HCT116 (cell line): ENCODE measurements at regions not wholly inside any gene's neighbourhood (a gene's known extent, or its start where the extent isn't known, plus 50 kb on each side); places are given as distances from the start of the nearest gene placed in this dataset.

ENCODE experiments used
- ATAC-seq: fragments of 200-7000 bp; cut with Tn5 transposase; 2 replicates; pipeline ENCODE4 v1.9.1; 2020; ENCODE audit warnings: mild to moderate bottlenecking, moderate library complexity
- BruUV-seq: library from RNA; stranded (reverse); fragments of 400-500 nt; replicated peaks from 2 replicates; lab custom pipeline; 2021; lab: Mats Ljungman, UMichigan
- CTCF ChIA-PET: fragments of 300-600 bp; sonication (Branson Sonifier 250); formaldehyde crosslinking; loops from one replicate; lab custom pipeline; 2021; ENCODE audit warnings: antibody characterized with exemption; lab: Charles Lee
- POLR2A ChIA-PET: fragments of 300-600, 350-600 bp; sonication (Branson Sonifier 250); formaldehyde crosslinking; loops from one replicate; lab custom pipeline; 2021; ENCODE audit warnings: antibody characterized with exemption; lab: Charles Lee
- RAD21 ChIA-PET, 2 experiments: fragments of 300-600 bp; sonication (Branson Sonifier 250); formaldehyde crosslinking; loops; one replicate each; lab custom pipeline; 2023; ENCODE audit warnings: low total read pairs in 2 of 2; ENCODE audit not compliant: uncharacterized antibody in 2 of 2, unreplicated experiment in 2 of 2, low non-redundant PET in 1 of 2; lab: Charles Lee
- DNase-seq: peaks from one replicate; pipeline ENCODE4 v3.0.0-alpha.2; 2010; ENCODE audit warnings: low read depth, low spot score
- H2AFZ ChIP-seq: fragments of 200-600 bp; shearing (Covaris generic), sonication (generic); 2 replicates; pipeline ENCODE4 v1.6.1; 2017; ENCODE audit warnings: low read depth, mixed run types, mixed read lengths, antibody characterized with exemption, low read length; ENCODE audit not compliant: poor library complexity, severe bottlenecking
- H3K27ac ChIP-seq: 2 replicates; pipeline ENCODE4 v1.5.1; 2012; ENCODE audit warnings: low read depth, low read length
- H3K27me3 ChIP-seq: fragments of 200-600 bp; sonication (generic); 2 replicates; pipeline ENCODE4 v1.6.1; 2016; ENCODE audit warnings: mixed run types, low read length, mixed read lengths; ENCODE audit not compliant: insufficient read depth
- H3K36me3 ChIP-seq, 2 experiments: fragments of 200-500 bp in 1 of 2; fragments of 200-600 bp in 1 of 2; sonication (Bioruptor generic) in 1 of 2; sonication (generic) in 1 of 2; 2 replicates each; pipeline versions ENCODE4 v1.5.1 to v1.6.1; 2014 to 2016; ENCODE audit warnings: low read length in 2 of 2, inconsistent platforms in 1 of 2, mixed read lengths in 1 of 2, mixed run types in 1 of 2; ENCODE audit not compliant: insufficient read depth in 2 of 2, control insufficient read depth in 1 of 2
- H3K4me1 ChIP-seq, 2 experiments: fragments of 200-600 bp in 1 of 2; sonication (generic) in 1 of 2; 2 replicates each; pipeline versions ENCODE4 v1.5.1 to v1.6.1; 2012 to 2017; ENCODE audit warnings: low read length in 2 of 2, inconsistent platforms in 1 of 2, mild to moderate bottlenecking in 1 of 2, mixed read lengths in 1 of 2, mixed run types in 1 of 2, moderate library complexity in 1 of 2; ENCODE audit not compliant: insufficient read depth in 2 of 2, control insufficient read depth in 1 of 2
- H3K4me2 ChIP-seq: fragments of 200-600 bp; sonication (generic); 2 replicates; pipeline ENCODE4 v1.6.1; 2017; ENCODE audit warnings: mixed run types, low read length, mixed read lengths
- H3K4me3 ChIP-seq, 2 experiments: fragments of 200-600 bp in 1 of 2; sonication (generic) in 1 of 2; replicated peaks in 1 of 2; 2 replicates each; pipeline ENCODE4 v1.5.1; 2011 to 2016; ENCODE audit warnings: low read length in 2 of 2, control low read depth in 1 of 2, low read depth in 1 of 2, mild to moderate bottlenecking in 1 of 2, mixed read lengths in 1 of 2, mixed run types in 1 of 2
- H3K79me2 ChIP-seq: fragments of 200-600 bp; sonication (generic); 2 replicates; pipeline ENCODE4 v1.6.1; 2017; ENCODE audit warnings: mild to moderate bottlenecking, mixed run types, low read length, moderate library complexity, mixed read lengths; ENCODE audit not compliant: insufficient read depth
- H3K9ac ChIP-seq: fragments of 200-600 bp; sonication (generic); 2 replicates; pipeline ENCODE4 v1.6.1; 2016; ENCODE audit warnings: low read length, mixed read lengths
- H3K9me2 ChIP-seq: fragments of 200-600 bp; sonication (generic), shearing (Covaris generic); 2 replicates; pipeline ENCODE4 v1.6.1; 2017; ENCODE audit warnings: mixed run types, mild to moderate bottlenecking, moderate library complexity; ENCODE audit not compliant: insufficient read depth
- H3K9me3 ChIP-seq, 2 experiments: fragments of 200-500 bp in 1 of 2; fragments of 200-600 bp in 1 of 2; sonication (Bioruptor generic) in 1 of 2; sonication (generic) in 1 of 2; 2 replicates each; pipeline ENCODE4 v1.6.1; 2014 to 2017; ENCODE audit warnings: low read length in 2 of 2, mixed read lengths in 2 of 2, inconsistent platforms in 1 of 2, low read depth in 1 of 2, mild to moderate bottlenecking in 1 of 2, mixed run types in 1 of 2, moderate library complexity in 1 of 2; ENCODE audit not compliant: control insufficient read depth in 1 of 2, insufficient read depth in 1 of 2
- H4K20me1 ChIP-seq: fragments of 200-600 bp; sonication (generic), shearing (Covaris generic); 2 replicates; pipeline ENCODE4 v1.6.1; 2017; ENCODE audit warnings: mixed run types, mild to moderate bottlenecking, moderate library complexity; ENCODE audit not compliant: insufficient read depth
- CBX3 ChIP-seq: IDR thresholded peaks from 2 replicates; pipeline ENCODE4 v1.6.1; 2012; ENCODE audit warnings: low read depth
- ELF1 ChIP-seq: IDR thresholded peaks from 2 replicates; pipeline ENCODE4 v1.6.1; 2012; ENCODE audit warnings: low read depth, borderline replicate concordance
- EZH2phosphoT487 ChIP-seq: fragments of 200-600 bp; IDR thresholded peaks from 2 replicates; pipeline ENCODE4 v1.6.1; 2018; ENCODE audit warnings: antibody characterized with exemption, borderline replicate concordance
- FOSL1 ChIP-seq: IDR thresholded peaks from 2 replicates; pipeline ENCODE4 v1.6.1; 2012; ENCODE audit warnings: low read depth
- SIN3A ChIP-seq: IDR thresholded peaks from 2 replicates; pipeline ENCODE4 v1.6.1; 2012; ENCODE audit warnings: low read depth
- YY1 ChIP-seq: IDR thresholded peaks from 2 replicates; pipeline ENCODE4 v1.6.1; 2011; ENCODE audit warnings: low read length, low read depth, moderate library complexity, mild to moderate bottlenecking; ENCODE audit not compliant: insufficient replicate concordance; ENCODE audit errors: extremely low read depth
- ZNF274 ChIP-seq: fragments of 200-500 bp; sonication (Bioruptor generic); IDR thresholded peaks from 2 replicates; pipeline ENCODE4 v1.6.1; 2014; ENCODE audit warnings: mild to moderate bottlenecking, low read depth, low read length, inconsistent platforms
- intact Hi-C: fragments of 100-400 bp; cut with micrococcal nuclease; formaldehyde crosslinking; loops from 2 replicates; pipeline ENCODE4 v1.10.0; 2022
- TF ChIP-seq, protein P1 (sequence below): IDR thresholded peaks from 2 replicates; pipeline ENCODE4 v1.6.1; 2012; ENCODE audit warnings: low read depth
- TF ChIP-seq, protein P2 (sequence below): IDR thresholded peaks from 2 replicates; pipeline ENCODE4 v1.6.1; 2012
- TF ChIP-seq, protein P3 (sequence below), 3 experiments: fragments of 200-600 bp in 1 of 3; sonication (generic) in 1 of 3; IDR thresholded peaks in 2 of 3; conservative IDR thresholded peaks in 1 of 3; 2 replicates each; pipeline ENCODE4 v1.5.1; 2012 to 2017; ENCODE audit warnings: low read depth in 2 of 3, low read length in 2 of 3, antibody characterized with exemption in 1 of 3, borderline replicate concordance in 1 of 3, control low read depth in 1 of 3, mild to moderate bottlenecking in 1 of 3, mixed read lengths in 1 of 3, mixed run types in 1 of 3, moderate library complexity in 1 of 3; ENCODE audit not compliant: insufficient read depth in 1 of 3

DNA sequence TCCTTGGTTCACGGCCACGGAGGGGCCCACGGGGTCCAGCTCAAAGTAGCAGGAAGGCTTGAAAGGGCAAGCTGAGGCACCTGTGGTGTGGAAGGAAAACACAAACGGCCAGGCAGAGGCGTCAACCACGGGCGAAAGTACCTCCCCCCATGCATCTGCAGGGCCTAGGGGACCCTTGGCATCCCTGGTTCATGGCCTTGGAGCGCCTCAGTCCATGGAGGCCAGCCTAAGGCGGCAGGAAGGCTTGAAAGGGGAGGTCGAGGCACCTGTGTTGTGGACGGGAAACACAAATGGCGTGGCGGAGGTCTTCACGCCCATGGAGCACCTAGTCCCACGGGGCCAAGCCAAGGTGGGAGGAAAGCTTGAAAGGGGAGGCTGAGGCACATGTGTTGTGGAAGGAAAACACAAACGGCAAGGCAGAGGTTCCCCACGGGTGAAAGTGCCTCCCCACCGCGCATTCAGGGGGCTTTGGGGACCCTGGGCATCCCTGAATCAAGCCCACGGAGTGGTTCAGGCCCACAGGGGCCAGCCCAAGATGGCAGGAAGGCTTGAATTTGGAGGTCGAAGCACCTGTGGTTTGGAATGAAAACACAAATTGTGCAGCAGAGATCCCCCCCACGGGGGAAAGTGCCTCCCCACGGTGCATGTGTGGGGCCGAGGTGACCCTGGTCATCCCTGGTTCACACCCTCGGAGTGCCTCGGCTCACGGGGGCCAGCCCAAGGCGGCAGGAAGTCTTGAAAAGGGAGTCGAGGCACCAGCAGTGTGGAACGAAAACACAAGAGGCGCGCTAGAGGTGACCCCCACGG is 380.8 kb downstream of the ALG10 start:
- H4K20me1 ChIP-seq: no peaks in the 10 kb centered on the region
- DNase-seq (no peak), ATAC-seq (no peak)
- TF ChIP-seq YY1 (no peak), CBX3 (no peak), EZH2phosphoT487 (no peak), ELF1 (no peak), SIN3A (no peak), ZNF274 (no peak), FOSL1 (no peak)
- TF ChIP-seq, protein P1, sequence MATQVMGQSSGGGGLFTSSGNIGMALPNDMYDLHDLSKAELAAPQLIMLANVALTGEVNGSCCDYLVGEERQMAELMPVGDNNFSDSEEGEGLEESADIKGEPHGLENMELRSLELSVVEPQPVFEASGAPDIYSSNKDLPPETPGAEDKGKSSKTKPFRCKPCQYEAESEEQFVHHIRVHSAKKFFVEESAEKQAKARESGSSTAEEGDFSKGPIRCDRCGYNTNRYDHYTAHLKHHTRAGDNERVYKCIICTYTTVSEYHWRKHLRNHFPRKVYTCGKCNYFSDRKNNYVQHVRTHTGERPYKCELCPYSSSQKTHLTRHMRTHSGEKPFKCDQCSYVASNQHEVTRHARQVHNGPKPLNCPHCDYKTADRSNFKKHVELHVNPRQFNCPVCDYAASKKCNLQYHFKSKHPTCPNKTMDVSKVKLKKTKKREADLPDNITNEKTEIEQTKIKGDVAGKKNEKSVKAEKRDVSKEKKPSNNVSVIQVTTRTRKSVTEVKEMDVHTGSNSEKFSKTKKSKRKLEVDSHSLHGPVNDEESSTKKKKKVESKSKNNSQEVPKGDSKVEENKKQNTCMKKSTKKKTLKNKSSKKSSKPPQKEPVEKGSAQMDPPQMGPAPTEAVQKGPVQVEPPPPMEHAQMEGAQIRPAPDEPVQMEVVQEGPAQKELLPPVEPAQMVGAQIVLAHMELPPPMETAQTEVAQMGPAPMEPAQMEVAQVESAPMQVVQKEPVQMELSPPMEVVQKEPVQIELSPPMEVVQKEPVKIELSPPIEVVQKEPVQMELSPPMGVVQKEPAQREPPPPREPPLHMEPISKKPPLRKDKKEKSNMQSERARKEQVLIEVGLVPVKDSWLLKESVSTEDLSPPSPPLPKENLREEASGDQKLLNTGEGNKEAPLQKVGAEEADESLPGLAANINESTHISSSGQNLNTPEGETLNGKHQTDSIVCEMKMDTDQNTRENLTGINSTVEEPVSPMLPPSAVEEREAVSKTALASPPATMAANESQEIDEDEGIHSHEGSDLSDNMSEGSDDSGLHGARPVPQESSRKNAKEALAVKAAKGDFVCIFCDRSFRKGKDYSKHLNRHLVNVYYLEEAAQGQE: no peak
- TF ChIP-seq, protein P2, sequence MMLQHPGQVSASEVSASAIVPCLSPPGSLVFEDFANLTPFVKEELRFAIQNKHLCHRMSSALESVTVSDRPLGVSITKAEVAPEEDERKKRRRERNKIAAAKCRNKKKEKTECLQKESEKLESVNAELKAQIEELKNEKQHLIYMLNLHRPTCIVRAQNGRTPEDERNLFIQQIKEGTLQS: no peak
- TF ChIP-seq, protein P3, sequence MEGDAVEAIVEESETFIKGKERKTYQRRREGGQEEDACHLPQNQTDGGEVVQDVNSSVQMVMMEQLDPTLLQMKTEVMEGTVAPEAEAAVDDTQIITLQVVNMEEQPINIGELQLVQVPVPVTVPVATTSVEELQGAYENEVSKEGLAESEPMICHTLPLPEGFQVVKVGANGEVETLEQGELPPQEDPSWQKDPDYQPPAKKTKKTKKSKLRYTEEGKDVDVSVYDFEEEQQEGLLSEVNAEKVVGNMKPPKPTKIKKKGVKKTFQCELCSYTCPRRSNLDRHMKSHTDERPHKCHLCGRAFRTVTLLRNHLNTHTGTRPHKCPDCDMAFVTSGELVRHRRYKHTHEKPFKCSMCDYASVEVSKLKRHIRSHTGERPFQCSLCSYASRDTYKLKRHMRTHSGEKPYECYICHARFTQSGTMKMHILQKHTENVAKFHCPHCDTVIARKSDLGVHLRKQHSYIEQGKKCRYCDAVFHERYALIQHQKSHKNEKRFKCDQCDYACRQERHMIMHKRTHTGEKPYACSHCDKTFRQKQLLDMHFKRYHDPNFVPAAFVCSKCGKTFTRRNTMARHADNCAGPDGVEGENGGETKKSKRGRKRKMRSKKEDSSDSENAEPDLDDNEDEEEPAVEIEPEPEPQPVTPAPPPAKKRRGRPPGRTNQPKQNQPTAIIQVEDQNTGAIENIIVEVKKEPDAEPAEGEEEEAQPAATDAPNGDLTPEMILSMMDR (IDR thresholded peaks at IDR 0.05 in 2 of 3, conservative IDR thresholded peaks at IDR 0.05 in 1 of 3; ENCODE audit: borderline replicate concordance in 1 of 3, insufficient read depth in 1 of 3, low read depth in 2 of 3, low read length in 2 of 3): no peak
- ChIA-PET CTCF (no interaction called here), RAD21 (no interaction called here), POLR2A (no interaction called here)
- no peak overlapping the region for H2AFZ ChIP-seq
- H3K9ac ChIP-seq: no peak overlapping the region
- no peaks in the 10 kb centered on the region for H3K79me2 ChIP-seq
- H3K4me1 ChIP-seq: no peaks in the 10 kb centered on the region
- H3K9me2 ChIP-seq: no peaks in the 10 kb centered on the region
- no peak overlapping the region for H3K4me3 ChIP-seq
- intact Hi-C loops: no loop called here
- BruUV-seq: no TSS peak
- no peak overlapping the region for H3K4me2 ChIP-seq
- H3K9me3 ChIP-seq: peaks cover 0 to 8% of the 10 kb centered on the region in 2 experiments; a peak in 2 of 4 replicates
- no peaks in the 10 kb centered on the region for H3K27me3 ChIP-seq
- no peaks in the 10 kb centered on the region for H3K36me3 ChIP-seq
- no peak overlapping the region for H3K27ac ChIP-seq
